DND-41 (cell line): ENCODE measurements at regions not wholly inside any gene's neighbourhood (a gene's known extent, or its start where the extent isn't known, plus 50 kb on each side); places are given as distances from the start of the nearest gene placed in this dataset.

Experiments
- EZH2 ChIP-seq: IDR thresholded peaks from 3 replicates; pipeline ENCODE4 v1.6.1; 2012; ENCODE audit warnings: borderline replicate concordance, low read depth, mild to moderate bottlenecking, moderate library complexity, low read length, inconsistent platforms; ENCODE audit not compliant: severe bottlenecking
- TF ChIP-seq, protein P1 (sequence below): IDR thresholded peaks from 2 replicates; pipeline ENCODE4 v1.5.1; 2012; ENCODE audit warnings: borderline replicate concordance, low read length, moderate library complexity, mild to moderate bottlenecking; ENCODE audit not compliant: poor library complexity, severe bottlenecking; ENCODE audit errors: extremely low read depth

DNA sequence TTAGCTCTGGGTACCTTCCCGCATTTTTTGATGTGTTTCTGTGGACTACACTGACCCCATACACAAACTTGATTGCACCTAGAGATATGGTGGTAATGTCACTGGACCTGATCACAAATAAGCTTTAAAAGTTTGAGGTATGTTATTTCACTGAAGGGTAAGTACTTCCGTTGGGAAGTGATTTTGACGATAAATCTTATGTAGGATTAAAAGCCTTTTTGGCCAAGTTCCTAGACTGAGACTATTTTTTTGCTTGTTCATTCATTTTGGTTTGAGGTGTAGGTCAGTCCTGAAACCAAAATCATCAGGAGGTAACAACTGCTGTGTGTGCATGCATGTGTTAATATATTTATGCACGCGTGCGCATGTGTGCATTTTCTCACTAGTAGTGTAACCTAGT is 336.3 kb downstream of the TFAP2A start:
- TF ChIP-seq, protein P1, sequence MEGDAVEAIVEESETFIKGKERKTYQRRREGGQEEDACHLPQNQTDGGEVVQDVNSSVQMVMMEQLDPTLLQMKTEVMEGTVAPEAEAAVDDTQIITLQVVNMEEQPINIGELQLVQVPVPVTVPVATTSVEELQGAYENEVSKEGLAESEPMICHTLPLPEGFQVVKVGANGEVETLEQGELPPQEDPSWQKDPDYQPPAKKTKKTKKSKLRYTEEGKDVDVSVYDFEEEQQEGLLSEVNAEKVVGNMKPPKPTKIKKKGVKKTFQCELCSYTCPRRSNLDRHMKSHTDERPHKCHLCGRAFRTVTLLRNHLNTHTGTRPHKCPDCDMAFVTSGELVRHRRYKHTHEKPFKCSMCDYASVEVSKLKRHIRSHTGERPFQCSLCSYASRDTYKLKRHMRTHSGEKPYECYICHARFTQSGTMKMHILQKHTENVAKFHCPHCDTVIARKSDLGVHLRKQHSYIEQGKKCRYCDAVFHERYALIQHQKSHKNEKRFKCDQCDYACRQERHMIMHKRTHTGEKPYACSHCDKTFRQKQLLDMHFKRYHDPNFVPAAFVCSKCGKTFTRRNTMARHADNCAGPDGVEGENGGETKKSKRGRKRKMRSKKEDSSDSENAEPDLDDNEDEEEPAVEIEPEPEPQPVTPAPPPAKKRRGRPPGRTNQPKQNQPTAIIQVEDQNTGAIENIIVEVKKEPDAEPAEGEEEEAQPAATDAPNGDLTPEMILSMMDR: no peak
- no peak for TF ChIP-seq EZH2
